HG02798 (cell line): ENCODE measurements at regions not wholly inside any gene's neighbourhood (a gene's known extent, or its start where the extent isn't known, plus 50 kb on each side); places are given as distances from the start of the nearest gene placed in this dataset.
"Not testable (repeated sequence)": the region's sequence is repeated elsewhere in the genome, so short reads cannot be mapped to it uniquely, and the experiment has no call there.

Experiments
- ATAC-seq: cut with Tn5 transposase; IDR thresholded peaks from one replicate; pipeline ENCODE4 v1.9.1; 2021; ENCODE audit warnings: mild to moderate bottlenecking; ENCODE audit not compliant: unreplicated experiment, poor library complexity

- no peak for ATAC-seq
Observed at GRCh38 chr10:123221418-123221817, 67.2 kb downstream of the BUB3 start.

GRCh38 chr10:123222832-123223231, 68.6 kb downstream of the BUB3 start:
- no peak for ATAC-seq

GRCh38 chr10:123227706-123228105, 73.5 kb downstream of the BUB3 start:
- ATAC-seq: no peak

- no peak for ATAC-seq
Observed at GRCh38 chr10:123229927-123230630, 75.9 kb downstream of the BUB3 start.

- not testable (repeated sequence) for ATAC-seq
Observed at GRCh38 chr10:123232879-123233278, 78.7 kb downstream of the BUB3 start.

- ATAC-seq: not testable (repeated sequence)
Observed at GRCh38 chr10:123235014-123235413, 80.8 kb downstream of the BUB3 start.

- ATAC-seq: no peak
Observed at GRCh38 chr10:123236126-123236525, 81.9 kb downstream of the BUB3 start.

- no peak for ATAC-seq
Observed at GRCh38 chr10:123240250-123240649, 86.0 kb downstream of the BUB3 start.

GRCh38 chr10:123240776-123241175, 86.6 kb downstream of the BUB3 start:
- no peak for ATAC-seq

GRCh38 chr10:123241391-123242141, 87.4 kb downstream of the BUB3 start:
- peak; percentile 73 for ATAC-seq

GRCh38 chr10:123244747-123245146, 90.5 kb downstream of the BUB3 start:
- no peak for ATAC-seq

- no peak for ATAC-seq
Observed at GRCh38 chr10:123245264-123245663, 91.1 kb downstream of the BUB3 start.

- ATAC-seq: no peak
Observed at GRCh38 chr10:123249894-123250293, 95.7 kb downstream of the BUB3 start.

- ATAC-seq: no peak
Observed at GRCh38 chr10:123250640-123251039, 96.4 kb downstream of the BUB3 start.

- ATAC-seq: no peak
Observed at GRCh38 chr10:123252779-123253178, 98.6 kb downstream of the BUB3 start.

- ATAC-seq: not testable (repeated sequence)
Observed at GRCh38 chr10:123254343-123254742, 100.1 kb downstream of the BUB3 start.

GRCh38 chr10:123257904-123258456, 103.8 kb downstream of the BUB3 start:
- no peak for ATAC-seq

- no peak for ATAC-seq
Observed at GRCh38 chr10:123259081-123259480, 104.9 kb downstream of the BUB3 start.

- no peak for ATAC-seq
Observed at GRCh38 chr10:123259791-123260190, 105.6 kb downstream of the BUB3 start.

- no peak for ATAC-seq
Observed at GRCh38 chr10:123262456-123262855, 108.3 kb downstream of the BUB3 start.

GRCh38 chr10:123266971-123267370, 112.8 kb downstream of the BUB3 start:
- ATAC-seq: no peak
